SK-MEL-5 (cell line): ENCODE measurements at regions not wholly inside any gene's neighbourhood (a gene's known extent, or its start where the extent isn't known, plus 50 kb on each side); places are given as distances from the start of the nearest gene placed in this dataset.
A peak's percentile ranks its signal among the peaks of the same experiment; 100 is the strongest.
"Not testable (repeated sequence)": the region's sequence is repeated elsewhere in the genome, so short reads cannot be mapped to it uniquely, and the experiment has no call there.

Source experiments
- DNase-seq: peaks from one replicate; pipeline ENCODE4 v3.0.0-alpha.2; 2016; ENCODE audit warnings: low read depth, low spot score
- in situ Hi-C: cut with HindIII; loops from 2 replicates; pipeline ENCODE4 v1.10.0; 2016; ENCODE audit warnings: low sequenced_read_pairs, high pct_unique_total_duplicates, low pct_unique_long_range_greater_than_20kb

GRCh38 chr10:17538941-17539340, 78.2 kb downstream of the HACD1 start:
- in situ Hi-C loops: no loop called here
- DNase-seq: no peak

- in situ Hi-C loops: no loop called here
- DNase-seq: no peak
Observed at GRCh38 chr10:17537281-17537680, 79.9 kb downstream of the HACD1 start.

- in situ Hi-C loops: no loop called here
- DNase-seq: no peak
Observed at GRCh38 chr10:17536221-17536620, 81.0 kb downstream of the HACD1 start.

GRCh38 chr10:17533731-17534130, 79.3 kb upstream of the ST8SIA6 start:
- in situ Hi-C loops: no loop called here
- peak; percentile 97 for DNase-seq

- in situ Hi-C loops: no loop called here
- DNase-seq: no peak
Observed at GRCh38 chr10:17528306-17528862, 74.0 kb upstream of the ST8SIA6 start.

- DNase-seq: no peak
- in situ Hi-C loops: no loop called here
Observed at GRCh38 chr10:17527514-17528146, 73.2 kb upstream of the ST8SIA6 start.

GRCh38 chr10:17526571-17526970, 72.2 kb upstream of the ST8SIA6 start:
- DNase-seq, in situ Hi-C loops: not testable (repeated sequence)

GRCh38 chr10:17523917-17524316, 69.5 kb upstream of the ST8SIA6 start:
- peak; percentile 84 for DNase-seq
- in situ Hi-C loops: no loop called here

- no peak for DNase-seq
- in situ Hi-C loops: no loop called here
Observed at GRCh38 chr10:17523246-17523753, 68.9 kb upstream of the ST8SIA6 start.

GRCh38 chr10:17522269-17522668, 67.9 kb upstream of the ST8SIA6 start:
- in situ Hi-C loops, DNase-seq: not testable (repeated sequence)

GRCh38 chr10:17519457-17519856, 65.1 kb upstream of the ST8SIA6 start:
- DNase-seq: no peak
- in situ Hi-C loops: no loop called here

GRCh38 chr10:17518338-17518737, 63.9 kb upstream of the ST8SIA6 start:
- in situ Hi-C loops: no loop called here
- DNase-seq: no peak

- in situ Hi-C loops: no loop called here
- no peak for DNase-seq
Observed at GRCh38 chr10:17516376-17516775, 62.0 kb upstream of the ST8SIA6 start.

- peak; percentile 83 for DNase-seq
- in situ Hi-C loops: no loop called here
Observed at GRCh38 chr10:17512341-17513001, 58.1 kb upstream of the ST8SIA6 start.

GRCh38 chr10:17510242-17510908, 56.0 kb upstream of the ST8SIA6 start:
- DNase-seq: no peak
- in situ Hi-C loops: no loop called here

- DNase-seq: no peak
- in situ Hi-C loops: no loop called here
Observed at GRCh38 chr10:17507538-17507937, 53.1 kb upstream of the ST8SIA6 start.

- DNase-seq: no peak
- in situ Hi-C loops: no loop called here
Observed at GRCh38 chr10:17506856-17507471, 52.6 kb upstream of the ST8SIA6 start.

GRCh38 chr10:17506390-17506789, 52.0 kb upstream of the ST8SIA6 start:
- in situ Hi-C loops: no loop called here
- no peak for DNase-seq
